HEK293T (cell line): ENCODE measurements at regions not wholly inside any gene's neighbourhood (a gene's known extent, or its start where the extent isn't known, plus 50 kb on each side); places are given as distances from the start of the nearest gene placed in this dataset.
"Not testable (repeated sequence)": the region's sequence is repeated elsewhere in the genome, so short reads cannot be mapped to it uniquely, and the experiment has no call there.

Experiments used
- FOXA1 ChIP-seq: fragments of 450-650 bp; IDR thresholded peaks from 2 replicates; pipeline ENCODE4 v1.6.1; 2016; ENCODE audit warnings: mild to moderate bottlenecking
- FOXK2 ChIP-seq: fragments of 450-650 bp; IDR thresholded peaks from 2 replicates; pipeline ENCODE4 v1.6.1; 2016; ENCODE audit warnings: mild to moderate bottlenecking
- HDGF ChIP-seq: fragments of 450-650 bp; IDR thresholded peaks from 2 replicates; pipeline ENCODE4 v1.6.1; 2017; ENCODE audit warnings: antibody characterized with exemption, borderline replicate concordance
- NFRKB ChIP-seq: fragments of 450-650 bp; IDR thresholded peaks from 2 replicates; pipeline ENCODE4 v1.6.1; 2016; ENCODE audit warnings: mild to moderate bottlenecking, moderate library complexity
- SUZ12 ChIP-seq: fragments of 450-650 bp; IDR thresholded peaks from 2 replicates; pipeline ENCODE4 v1.6.1; 2016; ENCODE audit warnings: mild to moderate bottlenecking

- not testable (repeated sequence) for TF ChIP-seq FOXK2, FOXA1, NFRKB, HDGF, SUZ12
Observed at GRCh38 chr2:89280536-89280935, 589.1 kb downstream of the RPIA start.
